ENCODE measurements at regions not wholly inside any gene's neighbourhood (a gene's known extent, or its start where the extent isn't known, plus 50 kb on each side); places are given as distances from the start of the nearest gene placed in this dataset.

- H3K27me3 ChIP-seq (ENCODE audit: insufficient read depth, low read length), result no peaks in the 10 kb centered on the region
- no peaks in the 10 kb centered on the region for H3K36me3 ChIP-seq (ENCODE audit: insufficient read depth, low read length)
- DNase-seq (ENCODE audit: insufficient read length, low spot score, missing footprints), result peak; percentile 96
- no peaks in the 10 kb centered on the region for H3K79me2 ChIP-seq (ENCODE audit: insufficient read depth, low read length)
- H2AFZ ChIP-seq (ENCODE audit: low read length), result peak overlapping the region; percentile 91
- H4K20me1 ChIP-seq (ENCODE audit: insufficient read depth, low read length), result no peaks in the 10 kb centered on the region
- peak overlapping the region; percentile 46 for H3K4me3 ChIP-seq (ENCODE audit: insufficient read depth, low read length)
- no peak for TF ChIP-seq CTCF (IDR thresholded peaks at IDR 0.05; ENCODE audit: extremely low read depth, low read depth, low read length)
- peaks cover 27% of the 10 kb centered on the region for H3K4me1 ChIP-seq (ENCODE audit: insufficient read depth, low read length)
- H3K4me2 ChIP-seq (ENCODE audit: insufficient read depth, low read length), result peak overlapping the region; percentile 84
- H3K27ac ChIP-seq (ENCODE audit: low read depth, low read length), result peak overlapping the region; percentile 74
- no peaks in the 10 kb centered on the region for H3K9me3 ChIP-seq (ENCODE audit: low read depth, low read length)
These were observed 169.9 kb downstream of the SLC28A3 start for GRCh38 chr9:84170521-84171141.

GRCh38 chr9:84173961-84174360 lies 166.6 kb downstream of the SLC28A3 start:
- Histone ChIP-seq H3K27me3 (ENCODE audit: insufficient read depth, low read length) (no peaks in the 10 kb centered on the region), H3K4me1 (ENCODE audit: insufficient read depth, low read length) (peaks cover 25% of the 10 kb centered on the region), H4K20me1 (ENCODE audit: insufficient read depth, low read length) (no peaks in the 10 kb centered on the region), H3K27ac (ENCODE audit: low read depth, low read length) (no peak overlapping the region), H3K79me2 (ENCODE audit: insufficient read depth, low read length) (no peaks in the 10 kb centered on the region), H3K36me3 (ENCODE audit: insufficient read depth, low read length) (no peaks in the 10 kb centered on the region), H3K9me3 (ENCODE audit: low read depth, low read length) (no peaks in the 10 kb centered on the region), H3K4me2 (ENCODE audit: insufficient read depth, low read length) (no peak overlapping the region), H2AFZ (ENCODE audit: low read length) (no peak overlapping the region), H3K4me3 (ENCODE audit: insufficient read depth, low read length) (no peak overlapping the region)
- DNase-seq (ENCODE audit: insufficient read length, low spot score, missing footprints), result no peak
- no peak for TF ChIP-seq CTCF (IDR thresholded peaks at IDR 0.05; ENCODE audit: extremely low read depth, low read depth, low read length)

GRCh38 chr9:84174486-84174885 lies 166.1 kb downstream of the SLC28A3 start:
- no peaks in the 10 kb centered on the region for H3K79me2 ChIP-seq (ENCODE audit: insufficient read depth, low read length)
- TF ChIP-seq CTCF (IDR thresholded peaks at IDR 0.05; ENCODE audit: extremely low read depth, low read depth, low read length), result no peak
- no peak for DNase-seq (ENCODE audit: insufficient read length, low spot score, missing footprints)
- no peak overlapping the region for H2AFZ ChIP-seq (ENCODE audit: low read length)
- H3K27me3 ChIP-seq (ENCODE audit: insufficient read depth, low read length), result no peaks in the 10 kb centered on the region
- H3K36me3 ChIP-seq (ENCODE audit: insufficient read depth, low read length), result no peaks in the 10 kb centered on the region
- no peak overlapping the region for H3K27ac ChIP-seq (ENCODE audit: low read depth, low read length)
- no peak overlapping the region for H3K4me3 ChIP-seq (ENCODE audit: insufficient read depth, low read length)
- H3K9me3 ChIP-seq (ENCODE audit: low read depth, low read length), result no peaks in the 10 kb centered on the region
- H3K4me2 ChIP-seq (ENCODE audit: insufficient read depth, low read length), result no peak overlapping the region
- H3K4me1 ChIP-seq (ENCODE audit: insufficient read depth, low read length), result peaks cover 21% of the 10 kb centered on the region
- H4K20me1 ChIP-seq (ENCODE audit: insufficient read depth, low read length), result no peaks in the 10 kb centered on the region

GRCh38 chr9:84177407-84177806 lies 163.2 kb downstream of the SLC28A3 start:
- no peaks in the 10 kb centered on the region for H3K9me3 ChIP-seq (ENCODE audit: low read depth, low read length)
- peaks cover 11% of the 10 kb centered on the region for H3K4me1 ChIP-seq (ENCODE audit: insufficient read depth, low read length)
- H4K20me1 ChIP-seq (ENCODE audit: insufficient read depth, low read length), result no peaks in the 10 kb centered on the region
- H3K4me3 ChIP-seq (ENCODE audit: insufficient read depth, low read length), result no peak overlapping the region
- no peaks in the 10 kb centered on the region for H3K27me3 ChIP-seq (ENCODE audit: insufficient read depth, low read length)
- H2AFZ ChIP-seq (ENCODE audit: low read length), result no peak overlapping the region
- H3K36me3 ChIP-seq (ENCODE audit: insufficient read depth, low read length), result no peaks in the 10 kb centered on the region
- H3K79me2 ChIP-seq (ENCODE audit: insufficient read depth, low read length), result no peaks in the 10 kb centered on the region
- no peak for DNase-seq (ENCODE audit: insufficient read length, low spot score, missing footprints)
- no peak overlapping the region for H3K27ac ChIP-seq (ENCODE audit: low read depth, low read length)
- H3K4me2 ChIP-seq (ENCODE audit: insufficient read depth, low read length), result no peak overlapping the region
- TF ChIP-seq CTCF (IDR thresholded peaks at IDR 0.05; ENCODE audit: extremely low read depth, low read depth, low read length), result no peak

All from osteoblast (primary cell).